Testis (tissue), 2 donors: ENCODE measurements at regions not wholly inside any gene's neighbourhood (a gene's known extent, or its start where the extent isn't known, plus 50 kb on each side); places are given as distances from the start of the nearest gene placed in this dataset.

Experiments used
- POLR2A ChIP-seq: fragments of 450-650 bp; IDR thresholded peaks from one replicate; pipeline ENCODE4 v1.6.1; 2017; ENCODE audit warnings: antibody characterized with exemption, mild to moderate bottlenecking, moderate library complexity
- TF ChIP-seq, protein P1 (sequence below), 3 experiments: fragments of 450-650 bp in 2 of 3; fragments of 200-600 bp in 1 of 3; sonication (generic) in 1 of 3; IDR thresholded peaks; one replicate each; pipeline ENCODE4 v1.5.1; 2016 to 2019; ENCODE audit warnings: antibody characterized with exemption in 3 of 3, mild to moderate bottlenecking in 2 of 3, moderate library complexity in 1 of 3

GRCh38 chr5:125719681-125720347 lies 703.4 kb upstream of the GRAMD2B start:
- TF ChIP-seq, protein P1, sequence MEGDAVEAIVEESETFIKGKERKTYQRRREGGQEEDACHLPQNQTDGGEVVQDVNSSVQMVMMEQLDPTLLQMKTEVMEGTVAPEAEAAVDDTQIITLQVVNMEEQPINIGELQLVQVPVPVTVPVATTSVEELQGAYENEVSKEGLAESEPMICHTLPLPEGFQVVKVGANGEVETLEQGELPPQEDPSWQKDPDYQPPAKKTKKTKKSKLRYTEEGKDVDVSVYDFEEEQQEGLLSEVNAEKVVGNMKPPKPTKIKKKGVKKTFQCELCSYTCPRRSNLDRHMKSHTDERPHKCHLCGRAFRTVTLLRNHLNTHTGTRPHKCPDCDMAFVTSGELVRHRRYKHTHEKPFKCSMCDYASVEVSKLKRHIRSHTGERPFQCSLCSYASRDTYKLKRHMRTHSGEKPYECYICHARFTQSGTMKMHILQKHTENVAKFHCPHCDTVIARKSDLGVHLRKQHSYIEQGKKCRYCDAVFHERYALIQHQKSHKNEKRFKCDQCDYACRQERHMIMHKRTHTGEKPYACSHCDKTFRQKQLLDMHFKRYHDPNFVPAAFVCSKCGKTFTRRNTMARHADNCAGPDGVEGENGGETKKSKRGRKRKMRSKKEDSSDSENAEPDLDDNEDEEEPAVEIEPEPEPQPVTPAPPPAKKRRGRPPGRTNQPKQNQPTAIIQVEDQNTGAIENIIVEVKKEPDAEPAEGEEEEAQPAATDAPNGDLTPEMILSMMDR (IDR thresholded peaks at IDR 0.05) = no peak
- no peak for TF ChIP-seq POLR2A
